ENCODE measurements at regions not wholly inside any gene's neighbourhood (a gene's known extent, or its start where the extent isn't known, plus 50 kb on each side); places are given as distances from the start of the nearest gene placed in this dataset.
A peak's percentile ranks its signal among the peaks of the same experiment; 100 is the strongest.

- WGBS (ENCODE audit: extremely low coverage, insufficient read length, low lambda C conversion rate) = no CpG with 5 or more reads among the region's 3 CpGs
- no peaks in the 10 kb centered on the region for H3K79me1 ChIP-seq (ENCODE audit: insufficient read depth, low read depth, low read length, poor library complexity, severe bottlenecking)
- H2AFZ ChIP-seq (ENCODE audit: low read length) = no peak overlapping the region
- H2BK15ac ChIP-seq (ENCODE audit: low read depth, low read length) = no peak overlapping the region
- H4K5ac ChIP-seq (ENCODE audit: insufficient read length, low read depth, low read length) = no peak overlapping the region
- H3K18ac ChIP-seq (ENCODE audit: insufficient read length, low read depth, low read length) = no peak overlapping the region
- no peak overlapping the region for H3K9ac ChIP-seq (ENCODE audit: extremely low read depth, insufficient read length, low read length)
- H3K4me1 ChIP-seq (ENCODE audit: insufficient read depth, low read length) = no peaks in the 10 kb centered on the region
- H3K23me2 ChIP-seq (ENCODE audit: insufficient read length, low read depth, low read length, poor library complexity, severe bottlenecking) = no peaks in the 10 kb centered on the region
- H3K56ac ChIP-seq (ENCODE audit: insufficient read length, low read depth, low read length) = no peak overlapping the region
- H3K27ac ChIP-seq (ENCODE audit: insufficient read length, low read depth, low read length) = no peak overlapping the region
- no peaks in the 10 kb centered on the region for H3K9me3 Mint-ChIP-seq
- H3K79me2 ChIP-seq (ENCODE audit: insufficient read depth, low read length) = no peaks in the 10 kb centered on the region
- no peak overlapping the region for H2AK5ac ChIP-seq (ENCODE audit: insufficient read length, low read length)
- H4K91ac ChIP-seq (ENCODE audit: insufficient read length, low read depth, low read length) = no peak overlapping the region
- H4K8ac ChIP-seq (replicated peaks; ENCODE audit: insufficient read length, low read depth, low read length) = no peak overlapping the region
- H3K9me3 ChIP-seq (ENCODE audit: control insufficient read depth, low read depth, low read length) = no peaks in the 10 kb centered on the region
- H3K4me3 Mint-ChIP-seq = no peak overlapping the region
- TF ChIP-seq CTCF (conservative IDR thresholded peaks at IDR 0.05) = no peak
- no peaks in the 10 kb centered on the region for H4K20me1 ChIP-seq (ENCODE audit: control insufficient read depth, insufficient read depth, insufficient read length)
- H3T11ph ChIP-seq (ENCODE audit: low read length) = no peak overlapping the region
- 0 out of 7 replicates have a peak overlapping the region, but pooled peaks of 1 of the 3 experiments have one; percentile 26 for H3K27ac Mint-ChIP-seq
- no peak overlapping the region for H2BK5ac ChIP-seq (ENCODE audit: insufficient read length, low read length)
- H3K14ac ChIP-seq (ENCODE audit: insufficient read depth, low read length) = no peak overlapping the region
- no peak overlapping the region for H2BK12ac ChIP-seq (ENCODE audit: insufficient read length, low read depth, low read length)
- no peak overlapping the region for H3K23ac ChIP-seq (ENCODE audit: insufficient read length, low read depth, low read length)
- no peaks in the 10 kb centered on the region for H3K36me3 Mint-ChIP-seq (ENCODE audit: insufficient read depth in 1 of 3, low read depth in 3 of 3)
- no peak overlapping the region for H3K4ac ChIP-seq (ENCODE audit: low read depth, low read length)
- H2BK120ac ChIP-seq (ENCODE audit: low read depth, low read length, poor library complexity, severe bottlenecking) = no peak overlapping the region
- no peaks in the 10 kb centered on the region for H3K27me3 Mint-ChIP-seq (ENCODE audit: low read depth)
- no peak overlapping the region for H3K4me2 ChIP-seq (ENCODE audit: insufficient read depth, insufficient read length, low read length)
- H3K27me3 ChIP-seq (ENCODE audit: insufficient read depth, low read length) = no peaks in the 10 kb centered on the region
- peaks cover 0 to 2% of the 10 kb centered on the region in 2 experiments; a peak in 1 of 4 replicates for H3K4me1 Mint-ChIP-seq
- H2BK20ac ChIP-seq (ENCODE audit: low read depth, low read length, poor library complexity, severe bottlenecking) = no peak overlapping the region
- DNase-seq = no peak
Observed at GRCh38 chr2:57892920-57893319, 153.7 kb upstream of the VRK2 start.

Data from H9 (cell line).